PC-3 (cell line): ENCODE measurements at regions not wholly inside any gene's neighbourhood (a gene's known extent, or its start where the extent isn't known, plus 50 kb on each side); places are given as distances from the start of the nearest gene placed in this dataset.
A peak's percentile ranks its signal among the peaks of the same experiment; 100 is the strongest.

ENCODE experiments used
- ATAC-seq: fragments of 200-7000 bp; cut with Tn5 transposase; 2 replicates; pipeline ENCODE4 v1.9.1; 2020; ENCODE audit warnings: mild to moderate bottlenecking, moderate library complexity
- BruUV-seq: library from RNA; stranded (reverse); fragments of 400-500 nt; replicated peaks from 2 replicates; lab custom pipeline; 2021; lab: Mats Ljungman, UMichigan
- CTCF ChIA-PET: fragments of 300-600 bp; sonication (Branson Sonifier 250); formaldehyde crosslinking; loops from one replicate; lab custom pipeline; 2022; ENCODE audit warnings: antibody characterized with exemption; lab: Charles Lee
- POLR2A ChIA-PET: fragments of 300-600 bp; sonication (Branson Sonifier 250); formaldehyde crosslinking; loops from one replicate; lab custom pipeline; 2022; ENCODE audit warnings: antibody characterized with exemption; ENCODE audit not compliant: unreplicated experiment; lab: Charles Lee
- DNase-seq: peaks from one replicate; pipeline ENCODE4 v3.0.0-alpha.2; 2015
- H2AFZ ChIP-seq: fragments of 300-600 bp; sonication (generic); 2 replicates; pipeline ENCODE4 v1.6.0; 2016; ENCODE audit warnings: antibody characterized with exemption, low read length
- H3F3A ChIP-seq: fragments of 300-600 bp; sonication (generic); one replicate; pipeline ENCODE4 v1.6.0; 2017; ENCODE audit warnings: antibody characterized with exemption, low read length, control low read depth, mild to moderate bottlenecking; ENCODE audit not compliant: unreplicated experiment
- H3K27ac ChIP-seq: fragments of 300-600 bp; sonication (generic); 2 replicates; pipeline ENCODE4 v1.5.1; 2016; ENCODE audit warnings: mild to moderate bottlenecking, low read length
- H3K27me3 ChIP-seq: fragments of 300-600 bp; sonication (generic); 2 replicates; pipeline ENCODE4 v1.6.1; 2016; ENCODE audit warnings: low read length, mixed read lengths
- H3K36me3 ChIP-seq: fragments of 300-600 bp; sonication (generic); 2 replicates; pipeline ENCODE4 v1.6.1; 2016; ENCODE audit warnings: low read depth, mixed run types, low read length, mixed read lengths
- H3K4me1 ChIP-seq: fragments of 300-600 bp; sonication (generic); 2 replicates; pipeline ENCODE4 v1.5.1; 2016; ENCODE audit warnings: low read length; ENCODE audit not compliant: insufficient read depth
- H3K4me2 ChIP-seq: fragments of 300-600 bp; sonication (generic); 2 replicates; pipeline ENCODE4 v1.6.0; 2016; ENCODE audit warnings: low read length
- H3K4me3 ChIP-seq: fragments of 300-600 bp; sonication (generic); 2 replicates; pipeline ENCODE4 v1.5.1; 2016; ENCODE audit warnings: mild to moderate bottlenecking, low read length, mixed read lengths
- H3K79me2 ChIP-seq: fragments of 300-600 bp; sonication (generic); 2 replicates; pipeline ENCODE4 v1.6.1; 2017; ENCODE audit warnings: low read length, mixed read lengths
- H3K9ac ChIP-seq: fragments of 300-600 bp; sonication (generic); 2 replicates; pipeline ENCODE4 v1.6.0; 2016; ENCODE audit warnings: mild to moderate bottlenecking, low read length
- H3K9me2 ChIP-seq: fragments of 300-600 bp; sonication (generic); replicated peaks from 2 replicates; pipeline ENCODE4 v1.6.1; 2016; ENCODE audit warnings: mixed run types, low read length, mixed read lengths
- H3K9me3 ChIP-seq: fragments of 300-600 bp; sonication (generic); 2 replicates; pipeline ENCODE4 v1.6.1; 2016; ENCODE audit warnings: low read length, mixed read lengths
- H4K20me1 ChIP-seq: fragments of 300-600 bp; sonication (generic); 2 replicates; pipeline ENCODE4 v1.6.1; 2016; ENCODE audit warnings: low read length, mixed read lengths
- CTCF ChIP-seq: fragments of 300-600 bp; sonication (generic); conservative IDR thresholded peaks from 2 replicates; pipeline ENCODE4 v1.5.1; 2017; ENCODE audit warnings: antibody characterized with exemption, low read depth, mild to moderate bottlenecking, low read length
- EZH2 ChIP-seq: fragments of 300-600 bp; sonication (generic); IDR thresholded peaks from one replicate; pipeline ENCODE4 v1.6.1; 2017; ENCODE audit warnings: antibody characterized with exemption, mild to moderate bottlenecking, low read length; ENCODE audit not compliant: unreplicated experiment
- EZH2phosphoT487 ChIP-seq: fragments of 300-600 bp; sonication (generic); IDR thresholded peaks from 2 replicates; pipeline ENCODE4 v1.6.1; 2018; ENCODE audit warnings: mild to moderate bottlenecking, antibody characterized with exemption, low read length, borderline replicate concordance
- intact Hi-C: fragments of 100-400 bp; cut with micrococcal nuclease; formaldehyde crosslinking; loops from 2 replicates; pipeline ENCODE4 v1.9.0; 2023

- H3K27me3 ChIP-seq, result no peaks in the 10 kb centered on the region
- no peaks in the 10 kb centered on the region for H3K36me3 ChIP-seq
- H3K4me1 ChIP-seq, result peaks cover 12% of the 10 kb centered on the region
- H3K9ac ChIP-seq, result peak overlapping the region; percentile 66
- no peaks in the 10 kb centered on the region for H3K9me3 ChIP-seq
- DNase-seq, result peak; percentile 2
- peak overlapping the region; percentile 90 for H3K4me2 ChIP-seq
- peak; percentile 61 for ATAC-seq
- intact Hi-C loops, result loop anchor here (1.0 to 10.0 kb wide), 5 partner anchors 83 to 769 kb away; no protein-coding TSS in a partner anchor
- no peaks in the 10 kb centered on the region for H3F3A ChIP-seq
- H4K20me1 ChIP-seq, result no peaks in the 10 kb centered on the region
- TSS peak; percentile 58 for BruUV-seq
- peak overlapping the region; percentile 73 for H3K4me3 ChIP-seq
- H3K27ac ChIP-seq, result peak overlapping the region; percentile 64
- ChIA-PET CTCF (interaction anchor here (0.5 to 1.2 kb wide), 2 partner anchors 155 to 770 kb away, joined by 4 to 10 read pairs; no protein-coding TSS in a partner anchor), POLR2A (interaction anchor here (0.9 kb wide), 1 partner anchor 87 kb away, joined by 4 read pairs; no protein-coding TSS in a partner anchor)
- TF ChIP-seq EZH2 (no peak), CTCF (no peak), EZH2phosphoT487 (no peak)
- H3K9me2 ChIP-seq, result no peaks in the 10 kb centered on the region
- H3K79me2 ChIP-seq, result no peaks in the 10 kb centered on the region
- H2AFZ ChIP-seq, result peak overlapping the region; percentile 85
These were observed 632.4 kb downstream of the NYAP2 start for GRCh38 chr2:226031647-226032501.

- H3K27me3 ChIP-seq, result no peaks in the 10 kb centered on the region
- peak overlapping the region; percentile 85 for H2AFZ ChIP-seq
- peak overlapping the region; percentile 73 for H3K4me3 ChIP-seq
- intact Hi-C loops, result loop anchor here (1.0 to 10.0 kb wide), 5 partner anchors 84 to 770 kb away; no protein-coding TSS in a partner anchor
- TSS peak; percentile 33 for BruUV-seq
- H3K4me1 ChIP-seq, result peaks cover 12% of the 10 kb centered on the region
- H3F3A ChIP-seq, result no peaks in the 10 kb centered on the region
- TF ChIP-seq EZH2 (no peak), CTCF (no peak), EZH2phosphoT487 (no peak)
- no peaks in the 10 kb centered on the region for H3K79me2 ChIP-seq
- H3K36me3 ChIP-seq, result no peaks in the 10 kb centered on the region
- no peaks in the 10 kb centered on the region for H4K20me1 ChIP-seq
- no peaks in the 10 kb centered on the region for H3K9me3 ChIP-seq
- peak overlapping the region; percentile 90 for H3K4me2 ChIP-seq
- ATAC-seq (peak; percentile 86), DNase-seq (peak; percentile 65)
- H3K27ac ChIP-seq, result peak overlapping the region; percentile 64
- CTCF ChIA-PET, result interaction anchor here (0.5 to 1.2 kb wide), 3 partner anchors 156 to 771 kb away, joined by 4 to 10 read pairs (median 4); no protein-coding TSS in a partner anchor
- H3K9ac ChIP-seq, result peak overlapping the region; percentile 66
- POLR2A ChIA-PET, result interaction anchor here (0.9 kb wide), 1 partner anchor 87 kb away, joined by 4 read pairs; no protein-coding TSS in a partner anchor
- H3K9me2 ChIP-seq, result no peaks in the 10 kb centered on the region
These were observed 631.5 kb downstream of the NYAP2 start for GRCh38 chr2:226030788-226031646.
